ENCODE measurements at regions not wholly inside any gene's neighbourhood (a gene's known extent, or its start where the extent isn't known, plus 50 kb on each side); places are given as distances from the start of the nearest gene placed in this dataset.
"Not testable (repeated sequence)": the region's sequence is repeated elsewhere in the genome, so short reads cannot be mapped to it uniquely, and the experiment has no call there.

- Histone ChIP-seq H3K36me3 (no peaks in the 10 kb centered on the region), H3K9me3 (ENCODE audit: severe bottlenecking) (no peaks in the 10 kb centered on the region), H3K27me3 (ENCODE audit: insufficient read depth, low read depth, severe bottlenecking) (no peaks in the 10 kb centered on the region), H3K27ac (no peak overlapping the region), H3K4me3 (ENCODE audit: low read depth, low read length) (no peak overlapping the region)
- TF ChIP-seq CTCF (IDR thresholded peaks at IDR 0.05; ENCODE audit: low read depth, low read length) = no peak
- no peak for DNase-seq
Measured at GRCh38 chr1:198416296-198416695, 124.2 kb downstream of the ATP6V1G3 start.

GRCh38 chr1:198411240-198411639 lies 129.2 kb downstream of the ATP6V1G3 start:
- no peaks in the 10 kb centered on the region for H3K27me3 ChIP-seq (ENCODE audit: insufficient read depth, low read depth, severe bottlenecking)
- no peaks in the 10 kb centered on the region for H3K9me3 ChIP-seq (ENCODE audit: severe bottlenecking)
- no peak for DNase-seq
- H3K4me3 ChIP-seq (ENCODE audit: low read depth, low read length) = no peak overlapping the region
- TF ChIP-seq CTCF (IDR thresholded peaks at IDR 0.05; ENCODE audit: low read depth, low read length) = no peak
- H3K27ac ChIP-seq = no peak overlapping the region
- no peaks in the 10 kb centered on the region for H3K36me3 ChIP-seq

- H3K27ac ChIP-seq = no peak overlapping the region
- DNase-seq = no peak
- TF ChIP-seq CTCF (IDR thresholded peaks at IDR 0.05; ENCODE audit: low read depth, low read length) = no peak
- no peak overlapping the region for H3K4me3 ChIP-seq (ENCODE audit: low read depth, low read length)
- no peaks in the 10 kb centered on the region for H3K27me3 ChIP-seq (ENCODE audit: insufficient read depth, low read depth, severe bottlenecking)
- no peaks in the 10 kb centered on the region for H3K36me3 ChIP-seq
- no peaks in the 10 kb centered on the region for H3K9me3 ChIP-seq (ENCODE audit: severe bottlenecking)
Measured at GRCh38 chr1:198408716-198409115, 131.8 kb downstream of the ATP6V1G3 start.

GRCh38 chr1:198404632-198405031 lies 135.8 kb downstream of the ATP6V1G3 start:
- H3K27me3 ChIP-seq (ENCODE audit: insufficient read depth, low read depth, severe bottlenecking); H3K9me3 ChIP-seq (ENCODE audit: severe bottlenecking); H3K36me3 ChIP-seq; H3K27ac ChIP-seq; H3K4me3 ChIP-seq (ENCODE audit: low read depth, low read length); DNase-seq: not testable (repeated sequence)

- Histone ChIP-seq H3K27me3 (ENCODE audit: insufficient read depth, low read depth, severe bottlenecking) (no peaks in the 10 kb centered on the region), H3K36me3 (no peaks in the 10 kb centered on the region), H3K27ac (no peak overlapping the region), H3K9me3 (ENCODE audit: severe bottlenecking) (no peaks in the 10 kb centered on the region), H3K4me3 (ENCODE audit: low read depth, low read length) (no peak overlapping the region)
- no peak for DNase-seq
- TF ChIP-seq CTCF (IDR thresholded peaks at IDR 0.05; ENCODE audit: low read depth, low read length) = no peak
Measured at GRCh38 chr1:198400063-198400462, 140.4 kb downstream of the ATP6V1G3 start.

GRCh38 chr1:198399452-198399851 lies 141.0 kb downstream of the ATP6V1G3 start:
- Histone ChIP-seq H3K27ac (no peak overlapping the region), H3K4me3 (ENCODE audit: low read depth, low read length) (no peak overlapping the region), H3K27me3 (ENCODE audit: insufficient read depth, low read depth, severe bottlenecking) (no peaks in the 10 kb centered on the region), H3K9me3 (ENCODE audit: severe bottlenecking) (no peaks in the 10 kb centered on the region), H3K36me3 (no peaks in the 10 kb centered on the region)
- no peak for TF ChIP-seq CTCF (IDR thresholded peaks at IDR 0.05; ENCODE audit: low read depth, low read length)
- DNase-seq = no peak
